Keratinocyte (primary cell): ENCODE measurements at regions not wholly inside any gene's neighbourhood (a gene's known extent, or its start where the extent isn't known, plus 50 kb on each side); places are given as distances from the start of the nearest gene placed in this dataset.
"Not testable (repeated sequence)": the region's sequence is repeated elsewhere in the genome, so short reads cannot be mapped to it uniquely, and the experiment has no call there.

Source experiments
- DNase-seq: peaks from one replicate; pipeline ENCODE4 v3.0.0-alpha.2; 2011; ENCODE audit warnings: low read depth, missing footprints, low spot score
- FAIRE-seq: peaks from 2 replicates; lab custom pipeline; 2011; peaks lifted over from hg19 to GRCh38; lab: Jason Lieb, UNC
- H2AFZ ChIP-seq: 2 replicates; pipeline ENCODE4 v1.6.0; 2012; ENCODE audit warnings: low read length, control low read depth, inconsistent platforms; ENCODE audit not compliant: control insufficient read depth
- H3K27ac ChIP-seq: 2 replicates; pipeline ENCODE4 v1.5.1; 2011; ENCODE audit warnings: low read length; ENCODE audit not compliant: control insufficient read depth, insufficient read depth
- H3K27me3 ChIP-seq: 3 replicates; pipeline ENCODE4 v1.6.0; 2011; ENCODE audit warnings: low read length; ENCODE audit not compliant: control insufficient read depth, insufficient read depth; ENCODE audit errors: extremely low read depth
- H3K36me3 ChIP-seq, 2 experiments: 2 replicates in 1 of 2; 3 replicates in 1 of 2; pipeline ENCODE4 v1.5.1; 2011; ENCODE audit warnings: low read length in 2 of 2, mild to moderate bottlenecking in 1 of 2; ENCODE audit not compliant: control insufficient read depth in 2 of 2, insufficient read depth in 2 of 2; ENCODE audit errors: extremely low read depth in 1 of 2
- H3K4me1 ChIP-seq: 3 replicates; pipeline ENCODE4 v1.5.1; 2011; ENCODE audit warnings: low read length; ENCODE audit not compliant: control insufficient read depth, insufficient read depth; ENCODE audit errors: extremely low read depth
- H3K4me2 ChIP-seq: 3 replicates; pipeline ENCODE4 v1.6.0; 2011; ENCODE audit warnings: low read depth, low read length; ENCODE audit not compliant: control insufficient read depth, insufficient read depth; ENCODE audit errors: extremely low read depth
- H3K4me3 ChIP-seq, 3 experiments: fragments of 200-600 bp in 1 of 3; sonication (generic) in 1 of 3; 2 replicates in 2 of 3; 3 replicates in 1 of 3; pipeline ENCODE4 v1.5.1; 2011 to 2016; ENCODE audit warnings: low read length in 3 of 3, mild to moderate bottlenecking in 3 of 3, control low read depth in 2 of 3, inconsistent platforms in 1 of 3, low read depth in 1 of 3, mixed read lengths in 1 of 3, mixed run types in 1 of 3, moderate library complexity in 1 of 3; ENCODE audit not compliant: control insufficient read depth in 2 of 3, insufficient read depth in 2 of 3; ENCODE audit errors: extremely low read depth in 1 of 3
- H3K79me2 ChIP-seq: 2 replicates; pipeline ENCODE4 v1.6.0; 2012; ENCODE audit warnings: low read length; ENCODE audit not compliant: control insufficient read depth, insufficient read depth
- H3K9ac ChIP-seq: 3 replicates; pipeline ENCODE4 v1.6.0; 2011; ENCODE audit warnings: low read length; ENCODE audit not compliant: control insufficient read depth, insufficient read depth; ENCODE audit errors: extremely low read depth
- H3K9me1 ChIP-seq: 3 replicates; pipeline ENCODE4 v1.6.0; 2011; ENCODE audit warnings: low read length; ENCODE audit not compliant: control insufficient read depth, insufficient read depth; ENCODE audit errors: extremely low read depth
- H3K9me3 ChIP-seq: 2 replicates; pipeline ENCODE4 v1.5.1; 2012; ENCODE audit warnings: low read depth, low read length; ENCODE audit not compliant: control insufficient read depth
- H4K20me1 ChIP-seq: 3 replicates; pipeline ENCODE4 v1.6.0; 2011; ENCODE audit warnings: low read length; ENCODE audit not compliant: control insufficient read depth, insufficient read depth; ENCODE audit errors: extremely low read depth
- dilution Hi-C: fragments of 300-500 bp; cut with MboI; formaldehyde crosslinking; loops from one replicate; pipeline ENCODE4 v1.7.0; 2020; ENCODE audit warnings: low sequenced_read_pairs; ENCODE audit not compliant: extremely low pct_ligation_motif_present
- TF ChIP-seq, protein P1 (sequence below), 3 experiments: IDR thresholded peaks in 1 of 3; conservative IDR thresholded peaks in 1 of 3; optimal IDR thresholded peaks in 1 of 3; 2 replicates in 2 of 3; 3 replicates in 1 of 3; pipeline versions ENCODE3 to v1.5.1; 2011; ENCODE audit warnings: low read length in 3 of 3, mild to moderate bottlenecking in 3 of 3, moderate library complexity in 2 of 3, control low read depth in 1 of 3, inconsistent platforms in 1 of 3; ENCODE audit not compliant: insufficient read depth in 2 of 3; ENCODE audit errors: extremely low read depth in 1 of 3

DNA sequence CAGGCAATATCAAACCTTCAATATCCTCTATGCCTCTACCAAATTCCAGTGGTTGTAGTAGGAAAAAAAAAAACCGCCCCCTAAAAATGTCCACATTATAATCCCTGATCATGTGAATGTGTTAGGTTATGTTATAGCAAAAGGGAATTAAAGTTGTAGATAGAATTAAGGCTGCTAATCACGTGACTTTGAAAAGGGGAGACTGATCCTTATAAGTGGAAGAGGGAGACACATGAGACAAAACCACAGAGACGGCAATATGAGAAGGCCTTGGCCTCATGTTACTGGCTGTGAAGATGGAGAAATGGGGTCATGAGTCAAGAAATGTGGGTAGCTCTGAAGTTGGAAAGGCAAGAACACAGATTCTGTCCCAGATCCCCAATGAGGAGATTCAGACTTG lies 1711.3 kb downstream of the KHDRBS2 start:
- dilution Hi-C loops, FAIRE-seq, H2AFZ ChIP-seq, H3K4me1 ChIP-seq, DNase-seq, H3K9ac ChIP-seq, H3K27me3 ChIP-seq, H3K27ac ChIP-seq, H3K9me1 ChIP-seq, H3K79me2 ChIP-seq, H3K36me3 ChIP-seq, H3K9me3 ChIP-seq, H3K4me3 ChIP-seq, H3K4me2 ChIP-seq, H4K20me1 ChIP-seq: not testable (repeated sequence)

DNA sequence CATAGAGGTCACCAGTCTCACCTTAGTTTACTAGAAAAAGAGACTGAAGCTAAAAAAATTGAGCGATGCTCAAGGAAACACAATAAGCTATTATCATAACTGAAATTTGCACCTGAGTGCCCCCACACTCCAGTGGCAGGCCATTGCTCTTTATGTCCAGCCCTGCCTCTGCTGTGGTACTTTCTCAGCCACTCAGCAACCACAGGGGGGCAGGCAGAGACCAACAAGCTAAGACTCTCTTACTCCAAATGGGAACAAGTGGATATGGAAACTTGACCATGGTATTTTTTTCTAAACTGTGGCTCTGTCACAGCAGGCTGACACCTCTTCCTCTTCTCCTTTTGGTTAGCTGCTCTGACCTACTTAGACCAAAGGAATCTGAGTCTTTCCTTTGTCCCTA lies 1713.4 kb downstream of the KHDRBS2 start:
- H3K4me2 ChIP-seq, H3K79me2 ChIP-seq, DNase-seq, FAIRE-seq, H3K4me1 ChIP-seq, H2AFZ ChIP-seq, H3K9ac ChIP-seq, H3K9me3 ChIP-seq, H3K36me3 ChIP-seq, H3K4me3 ChIP-seq, dilution Hi-C loops, H3K27ac ChIP-seq, H4K20me1 ChIP-seq, H3K27me3 ChIP-seq, H3K9me1 ChIP-seq: not testable (repeated sequence)

DNA sequence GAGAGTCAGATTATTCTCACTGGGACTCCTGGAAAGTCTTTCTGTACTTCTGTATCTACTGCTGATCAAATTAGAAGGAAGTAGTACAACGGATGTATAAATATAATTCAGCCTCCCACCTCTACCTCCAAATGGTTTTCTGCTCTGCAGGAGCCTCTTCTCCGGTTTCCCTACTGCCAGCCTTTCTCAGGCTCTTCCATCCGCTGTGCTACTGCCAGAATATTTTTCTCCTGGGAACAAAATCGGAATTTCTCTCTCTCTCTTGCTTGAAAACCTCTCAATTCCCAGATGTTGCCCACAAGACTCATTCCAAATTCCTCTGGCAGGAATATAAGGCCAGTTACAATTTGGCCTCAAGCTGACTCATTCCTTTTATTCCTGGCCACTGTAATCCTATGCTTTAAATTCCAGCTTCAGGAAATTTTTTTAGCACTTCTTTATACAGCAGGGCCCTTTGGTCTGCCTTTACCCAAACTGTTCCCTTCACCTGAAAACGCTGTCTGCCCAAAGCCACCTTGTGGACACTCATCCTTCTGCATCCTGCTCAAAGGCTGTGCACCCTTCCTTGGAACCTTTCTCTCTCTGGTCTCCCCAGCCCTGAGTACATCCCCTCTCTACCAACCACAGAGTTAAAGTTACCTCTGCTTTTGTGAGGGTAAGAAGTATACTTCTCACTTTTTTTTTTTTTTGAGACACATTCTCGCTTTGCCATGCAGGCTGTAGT lies 1714.6 kb downstream of the KHDRBS2 start:
- H3K4me3 ChIP-seq, FAIRE-seq, dilution Hi-C loops, DNase-seq, H3K36me3 ChIP-seq, H3K79me2 ChIP-seq, H3K9me1 ChIP-seq, H3K4me1 ChIP-seq, H3K27me3 ChIP-seq, H2AFZ ChIP-seq, H3K27ac ChIP-seq, H4K20me1 ChIP-seq, H3K9me3 ChIP-seq, H3K9ac ChIP-seq, H3K4me2 ChIP-seq: not testable (repeated sequence)
- TF ChIP-seq, protein P1, sequence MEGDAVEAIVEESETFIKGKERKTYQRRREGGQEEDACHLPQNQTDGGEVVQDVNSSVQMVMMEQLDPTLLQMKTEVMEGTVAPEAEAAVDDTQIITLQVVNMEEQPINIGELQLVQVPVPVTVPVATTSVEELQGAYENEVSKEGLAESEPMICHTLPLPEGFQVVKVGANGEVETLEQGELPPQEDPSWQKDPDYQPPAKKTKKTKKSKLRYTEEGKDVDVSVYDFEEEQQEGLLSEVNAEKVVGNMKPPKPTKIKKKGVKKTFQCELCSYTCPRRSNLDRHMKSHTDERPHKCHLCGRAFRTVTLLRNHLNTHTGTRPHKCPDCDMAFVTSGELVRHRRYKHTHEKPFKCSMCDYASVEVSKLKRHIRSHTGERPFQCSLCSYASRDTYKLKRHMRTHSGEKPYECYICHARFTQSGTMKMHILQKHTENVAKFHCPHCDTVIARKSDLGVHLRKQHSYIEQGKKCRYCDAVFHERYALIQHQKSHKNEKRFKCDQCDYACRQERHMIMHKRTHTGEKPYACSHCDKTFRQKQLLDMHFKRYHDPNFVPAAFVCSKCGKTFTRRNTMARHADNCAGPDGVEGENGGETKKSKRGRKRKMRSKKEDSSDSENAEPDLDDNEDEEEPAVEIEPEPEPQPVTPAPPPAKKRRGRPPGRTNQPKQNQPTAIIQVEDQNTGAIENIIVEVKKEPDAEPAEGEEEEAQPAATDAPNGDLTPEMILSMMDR (optimal IDR thresholded peaks at IDR 0.05 in 1 of 3, IDR thresholded peaks at IDR 0.05 in 1 of 3, conservative IDR thresholded peaks at IDR 0.05 in 1 of 3; ENCODE audit: extremely low read depth in 1 of 3, insufficient read depth in 2 of 3, low read length in 3 of 3) = peak in 1 of 3 experiments; percentile 14

DNA sequence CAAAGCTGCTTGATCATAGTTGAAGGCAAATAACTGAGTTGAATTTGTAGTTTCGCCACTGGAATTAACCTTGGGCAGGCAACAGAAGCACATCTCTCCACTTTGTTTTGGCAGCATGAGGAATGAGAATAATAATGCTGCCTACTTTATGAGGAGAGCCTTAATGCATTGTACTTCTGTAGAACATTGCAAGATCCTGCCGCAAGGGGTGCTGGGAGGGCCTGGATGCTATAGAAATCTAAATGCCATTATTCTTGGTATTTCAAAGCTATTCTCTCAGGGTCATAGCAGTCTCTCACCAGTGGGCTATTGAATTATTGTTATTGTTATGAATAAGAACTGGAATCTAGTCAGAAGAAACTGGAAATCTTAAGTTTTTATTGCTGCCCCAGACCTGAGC lies 1715.4 kb downstream of the KHDRBS2 start:
- H3K27me3 ChIP-seq, H3K9me3 ChIP-seq, H3K9me1 ChIP-seq, dilution Hi-C loops, FAIRE-seq, H3K9ac ChIP-seq, H3K4me1 ChIP-seq, DNase-seq, H3K79me2 ChIP-seq, H2AFZ ChIP-seq, H3K27ac ChIP-seq, H3K36me3 ChIP-seq, H4K20me1 ChIP-seq, H3K4me2 ChIP-seq, H3K4me3 ChIP-seq: not testable (repeated sequence)
